ENCODE measurements at regions not wholly inside any gene's neighbourhood (a gene's known extent, or its start where the extent isn't known, plus 50 kb on each side); places are given as distances from the start of the nearest gene placed in this dataset.

DNA sequence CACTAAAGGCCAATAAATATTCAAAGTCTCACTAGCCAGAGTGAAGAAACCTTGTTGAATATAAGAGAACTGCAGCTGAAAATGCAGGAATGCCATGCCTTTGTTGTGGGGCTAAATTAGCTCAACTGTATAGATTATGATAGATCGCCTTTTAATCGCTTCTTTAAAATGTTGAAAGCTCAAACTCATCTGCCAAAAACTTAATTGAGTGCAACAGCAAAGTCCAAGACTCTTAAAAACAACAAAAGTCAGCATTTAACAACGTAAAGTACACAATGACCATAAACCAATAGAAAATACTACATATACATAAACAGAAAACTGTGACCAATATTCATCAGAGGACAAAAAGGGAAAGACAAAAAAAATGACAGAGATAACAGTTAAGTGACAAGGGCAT lies 585.0 kb upstream of the CDH6 start (continued):
- TF ChIP-seq, protein P1, sequence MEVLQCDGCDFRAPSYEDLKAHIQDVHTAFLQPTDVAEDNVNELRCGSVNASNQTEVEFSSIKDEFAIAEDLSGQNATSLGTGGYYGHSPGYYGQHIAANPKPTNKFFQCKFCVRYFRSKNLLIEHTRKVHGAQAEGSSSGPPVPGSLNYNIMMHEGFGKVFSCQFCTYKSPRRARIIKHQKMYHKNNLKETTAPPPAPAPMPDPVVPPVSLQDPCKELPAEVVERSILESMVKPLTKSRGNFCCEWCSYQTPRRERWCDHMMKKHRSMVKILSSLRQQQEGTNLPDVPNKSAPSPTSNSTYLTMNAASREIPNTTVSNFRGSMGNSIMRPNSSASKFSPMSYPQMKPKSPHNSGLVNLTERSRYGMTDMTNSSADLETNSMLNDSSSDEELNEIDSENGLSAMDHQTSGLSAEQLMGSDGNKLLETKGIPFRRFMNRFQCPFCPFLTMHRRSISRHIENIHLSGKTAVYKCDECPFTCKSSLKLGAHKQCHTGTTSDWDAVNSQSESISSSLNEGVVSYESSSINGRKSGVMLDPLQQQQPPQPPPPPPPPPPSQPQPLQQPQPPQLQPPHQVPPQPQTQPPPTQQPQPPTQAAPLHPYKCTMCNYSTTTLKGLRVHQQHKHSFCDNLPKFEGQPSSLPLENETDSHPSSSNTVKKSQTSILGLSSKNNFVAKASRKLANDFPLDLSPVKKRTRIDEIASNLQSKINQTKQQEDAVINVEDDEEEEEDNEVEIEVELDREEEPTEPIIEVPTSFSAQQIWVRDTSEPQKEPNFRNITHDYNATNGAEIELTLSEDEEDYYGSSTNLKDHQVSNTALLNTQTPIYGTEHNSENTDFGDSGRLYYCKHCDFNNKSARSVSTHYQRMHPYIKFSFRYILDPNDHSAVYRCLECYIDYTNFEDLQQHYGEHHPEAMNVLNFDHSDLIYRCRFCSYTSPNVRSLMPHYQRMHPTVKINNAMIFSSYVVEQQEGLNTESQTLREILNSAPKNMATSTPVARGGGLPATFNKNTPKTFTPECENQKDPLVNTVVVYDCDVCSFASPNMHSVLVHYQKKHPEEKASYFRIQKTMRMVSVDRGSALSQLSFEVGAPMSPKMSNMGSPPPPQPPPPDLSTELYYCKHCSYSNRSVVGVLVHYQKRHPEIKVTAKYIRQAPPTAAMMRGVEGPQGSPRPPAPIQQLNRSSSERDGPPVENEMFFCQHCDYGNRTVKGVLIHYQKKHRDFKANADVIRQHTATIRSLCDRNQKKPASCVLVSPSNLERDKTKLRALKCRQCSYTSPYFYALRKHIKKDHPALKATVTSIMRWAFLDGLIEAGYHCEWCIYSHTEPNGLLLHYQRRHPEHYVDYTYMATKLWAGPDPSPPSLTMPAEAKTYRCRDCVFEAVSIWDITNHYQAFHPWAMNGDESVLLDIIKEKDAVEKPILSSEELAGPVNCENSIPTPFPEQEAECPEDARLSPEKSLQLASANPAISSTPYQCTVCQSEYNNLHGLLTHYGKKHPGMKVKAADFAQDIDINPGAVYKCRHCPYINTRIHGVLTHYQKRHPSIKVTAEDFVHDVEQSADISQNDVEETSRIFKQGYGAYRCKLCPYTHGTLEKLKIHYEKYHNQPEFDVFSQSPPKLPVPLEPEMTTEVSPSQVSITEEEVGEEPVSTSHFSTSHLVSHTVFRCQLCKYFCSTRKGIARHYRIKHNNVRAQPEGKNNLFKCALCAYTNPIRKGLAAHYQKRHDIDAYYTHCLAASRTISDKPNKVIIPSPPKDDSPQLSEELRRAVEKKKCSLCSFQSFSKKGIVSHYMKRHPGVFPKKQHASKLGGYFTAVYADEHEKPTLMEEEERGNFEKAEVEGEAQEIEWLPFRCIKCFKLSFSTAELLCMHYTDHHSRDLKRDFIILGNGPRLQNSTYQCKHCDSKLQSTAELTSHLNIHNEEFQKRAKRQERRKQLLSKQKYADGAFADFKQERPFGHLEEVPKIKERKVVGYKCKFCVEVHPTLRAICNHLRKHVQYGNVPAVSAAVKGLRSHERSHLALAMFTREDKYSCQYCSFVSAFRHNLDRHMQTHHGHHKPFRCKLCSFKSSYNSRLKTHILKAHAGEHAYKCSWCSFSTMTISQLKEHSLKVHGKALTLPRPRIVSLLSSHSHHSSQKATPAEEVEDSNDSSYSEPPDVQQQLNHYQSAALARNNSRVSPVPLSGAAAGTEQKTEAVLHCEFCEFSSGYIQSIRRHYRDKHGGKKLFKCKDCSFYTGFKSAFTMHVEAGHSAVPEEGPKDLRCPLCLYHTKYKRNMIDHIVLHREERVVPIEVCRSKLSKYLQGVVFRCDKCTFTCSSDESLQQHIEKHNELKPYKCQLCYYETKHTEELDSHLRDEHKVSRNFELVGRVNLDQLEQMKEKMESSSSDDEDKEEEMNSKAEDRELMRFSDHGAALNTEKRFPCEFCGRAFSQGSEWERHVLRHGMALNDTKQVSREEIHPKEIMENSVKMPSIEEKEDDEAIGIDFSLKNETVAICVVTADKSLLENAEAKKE (CRISPR knock-in tag; IDR thresholded peaks at IDR 0.05), result no peak

DNA sequence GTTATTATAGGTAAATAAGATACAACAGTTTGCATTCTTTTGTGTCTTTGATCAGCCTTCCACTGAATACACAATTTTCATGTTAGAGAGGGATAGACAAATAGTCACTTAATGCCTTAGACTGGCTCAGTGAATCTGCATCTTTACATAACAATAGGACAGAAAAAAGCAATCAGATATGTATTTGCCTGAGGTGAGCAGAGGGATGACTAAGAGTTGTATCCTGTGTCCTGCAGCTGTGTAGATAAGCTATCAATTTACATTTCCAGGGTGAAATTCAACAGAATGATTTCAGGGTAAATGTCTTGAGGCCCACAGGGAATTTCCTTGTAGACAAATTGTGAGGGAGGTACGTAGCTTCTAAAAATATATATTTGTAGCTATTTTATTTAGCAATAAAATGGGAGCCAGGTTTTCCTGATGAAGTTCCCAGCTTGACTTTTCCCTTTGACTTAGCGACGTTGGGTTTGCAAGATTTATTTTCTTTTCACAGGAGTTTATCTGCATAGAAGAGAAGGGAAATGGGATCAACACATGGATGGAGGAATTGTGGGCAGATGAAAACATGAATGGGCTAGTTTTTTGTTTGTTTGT lies 586.1 kb upstream of the CDH6 start:
- peaks cover 17% of the 10 kb centered on the region for H3K4me1 ChIP-seq (ENCODE audit: insufficient read depth)
- no peaks in the 10 kb centered on the region for H3K36me3 ChIP-seq (ENCODE audit: insufficient read depth)
- peaks cover 6% of the 10 kb centered on the region; the same call in 2 of the 3 replicates for H3K36me3 Mint-ChIP-seq (ENCODE audit: low read depth)
- DNase-seq (ENCODE audit: low spot score) (peak; percentile 39), ATAC-seq (peak; percentile 48)
- no peak for TF ChIP-seq JUNB (IDR thresholded peaks at IDR 0.05; ENCODE audit: unreplicated experiment)
- TF ChIP-seq NANOG (IDR thresholded peaks at IDR 0.05; ENCODE audit: borderline replicate concordance), result peak; percentile 91
- 0 out of 2 replicates have a peak, but pooled peaks have one; percentile 27 for TF ChIP-seq POLR2AphosphoS5 (IDR thresholded peaks at IDR 0.05; ENCODE audit: low read depth)
- H3K79me2 ChIP-seq (replicated peaks; ENCODE audit: insufficient read depth), result no peaks in the 10 kb centered on the region
- H3K27ac ChIP-seq (ENCODE audit: low read depth), result no peak overlapping the region
- H3K9me2 ChIP-seq (ENCODE audit: insufficient read depth), result no peaks in the 10 kb centered on the region
- no peak overlapping the region for H2AFZ ChIP-seq
- H4K20me1 ChIP-seq (replicated peaks; ENCODE audit: insufficient read depth), result no peaks in the 10 kb centered on the region
- peak overlapping the region; percentile 57 for H3K4me2 ChIP-seq
- no peaks in the 10 kb centered on the region; the same call in 2 of the 3 replicates for H3K9me3 Mint-ChIP-seq
- no peak overlapping the region for H3K4me3 Mint-ChIP-seq
- H3K4me3 ChIP-seq, result no peak overlapping the region
- peaks cover 34% of the 10 kb centered on the region for H3K27me3 ChIP-seq (ENCODE audit: insufficient read depth)
- H3F3A ChIP-seq (replicated peaks; ENCODE audit: low read depth), result no peaks in the 10 kb centered on the region
- H3K4me1 Mint-ChIP-seq, result no peaks in the 10 kb centered on the region
- no peak overlapping the region for H3K27ac Mint-ChIP-seq
- no peaks in the 10 kb centered on the region for H3K27me3 Mint-ChIP-seq (ENCODE audit: insufficient read depth, low read depth, poor library complexity)

All from GM23338 (cell line).